Activated CD4-positive, alpha-beta T cell treated with anti-CD3 and anti-CD28 coated beads for 36 hours (primary cell): ENCODE measurements at regions not wholly inside any gene's neighbourhood (a gene's known extent, or its start where the extent isn't known, plus 50 kb on each side); places are given as distances from the start of the nearest gene placed in this dataset.
A peak's percentile ranks its signal among the peaks of the same experiment; 100 is the strongest.

Experiments used
- ATAC-seq: fragments of 200-7000 bp; cut with Tn5 transposase; one replicate; pipeline ENCODE4 v1.10.0; 2021; ENCODE audit warnings: mild to moderate bottlenecking, moderate library complexity
- CTCF ChIA-PET: fragments of 350-600 bp; sonication (Branson Sonifier 250); formaldehyde crosslinking; loops from one replicate; lab custom pipeline; 2021; ENCODE audit warnings: antibody characterized with exemption; lab: Charles Lee
- POLR2A ChIA-PET: fragments of 350-600 bp; sonication (Branson Sonifier 250); formaldehyde crosslinking; loops from one replicate; lab custom pipeline; 2021; ENCODE audit warnings: antibody characterized with exemption, inconsistent platforms; lab: Charles Lee
- DNase-seq: peaks from one replicate; pipeline ENCODE4 v3.0.0-alpha.2; 2020
- H3K27ac Mint-ChIP-seq: one replicate; pipeline ENCODE4 v1.8.0; 2021; ENCODE audit warnings: mixed read lengths
- H3K27me3 Mint-ChIP-seq: one replicate; pipeline ENCODE4 v1.8.0; 2021; ENCODE audit warnings: mixed read lengths
- H3K36me3 Mint-ChIP-seq: one replicate; pipeline ENCODE4 v1.8.0; 2021; ENCODE audit warnings: low read depth, mixed read lengths
- H3K4me1 Mint-ChIP-seq: one replicate; pipeline ENCODE4 v1.8.0; 2021; ENCODE audit warnings: mixed read lengths
- H3K4me3 Mint-ChIP-seq: one replicate; pipeline ENCODE4 v1.8.0; 2021; ENCODE audit warnings: mild to moderate bottlenecking, moderate library complexity, mixed read lengths
- H3K9me3 Mint-ChIP-seq: one replicate; pipeline ENCODE4 v1.8.0; 2021; ENCODE audit warnings: low read depth, mixed read lengths
- intact Hi-C, 2 experiments: fragments of 100-400 bp; cut with DNase I in 1 of 2; cut with micrococcal nuclease in 1 of 2; formaldehyde crosslinking; loops; one replicate each; pipeline versions ENCODE4 v1.14.2 to v1.15.1; 2022 to 2024; cut with DNase I, micrococcal nuclease

GRCh38 chr2:240245706-240246105, 105.2 kb upstream of the OTOS start:
- intact Hi-C loops, result no loop called here
- Mint-ChIP-seq H3K9me3 (no peaks in the 10 kb centered on the region), H3K27ac (no peak overlapping the region), H3K4me3 (no peak overlapping the region), H3K27me3 (peaks cover 17% of the 10 kb centered on the region), H3K36me3 (no peaks in the 10 kb centered on the region), H3K4me1 (no peaks in the 10 kb centered on the region)
- no peak for ATAC-seq
- DNase-seq, result no peak
- ChIA-PET POLR2A (no interaction called here), CTCF (interaction anchor here (0.5 kb wide), 1 partner anchor 60 kb away, joined by 3 read pairs; no protein-coding TSS in a partner anchor)

- DNase-seq (no peak), ATAC-seq (no peak)
- Mint-ChIP-seq H3K9me3 (no peaks in the 10 kb centered on the region), H3K36me3 (no peaks in the 10 kb centered on the region), H3K4me3 (no peak overlapping the region), H3K4me1 (no peaks in the 10 kb centered on the region), H3K27me3 (peaks cover 17% of the 10 kb centered on the region), H3K27ac (no peak overlapping the region)
- intact Hi-C loops, result no loop called here
- ChIA-PET POLR2A (no interaction called here), CTCF (no interaction called here)
Measured at GRCh38 chr2:240246173-240246820, 105.8 kb upstream of the OTOS start.

GRCh38 chr2:240247241-240247867, 106.9 kb upstream of the OTOS start:
- Mint-ChIP-seq H3K4me3 (no peak overlapping the region), H3K4me1 (no peaks in the 10 kb centered on the region), H3K27me3 (peaks cover 16% of the 10 kb centered on the region), H3K9me3 (no peaks in the 10 kb centered on the region), H3K36me3 (no peaks in the 10 kb centered on the region), H3K27ac (no peak overlapping the region)
- ChIA-PET POLR2A (no interaction called here), CTCF (no interaction called here)
- ATAC-seq, result no peak
- no peak for DNase-seq
- intact Hi-C loops, result no loop called here

GRCh38 chr2:240247868-240248720, 107.6 kb upstream of the OTOS start:
- DNase-seq, result no peak

GRCh38 chr2:240248721-240249422, 108.4 kb upstream of the OTOS start:
- Mint-ChIP-seq H3K36me3 (no peaks in the 10 kb centered on the region), H3K4me1 (no peaks in the 10 kb centered on the region), H3K27ac (no peak overlapping the region), H3K27me3 (peaks cover 14% of the 10 kb centered on the region), H3K4me3 (no peak overlapping the region), H3K9me3 (no peaks in the 10 kb centered on the region)
- ChIA-PET POLR2A (no interaction called here), CTCF (interaction anchor here (0.6 kb wide), 1 partner anchor 144 kb away, joined by 3 read pairs; no protein-coding TSS in a partner anchor)
- DNase-seq (no peak), ATAC-seq (no peak)
- intact Hi-C loops, result no loop called here

More at GRCh38 chr2:240247868-240248720, 107.6 kb upstream of the OTOS start:
- intact Hi-C loops, result no loop called here
- no peak for ATAC-seq
- Mint-ChIP-seq H3K4me3 (no peak overlapping the region), H3K4me1 (no peaks in the 10 kb centered on the region), H3K9me3 (no peaks in the 10 kb centered on the region), H3K36me3 (no peaks in the 10 kb centered on the region), H3K27me3 (peaks cover 14% of the 10 kb centered on the region), H3K27ac (no peak overlapping the region)
- ChIA-PET CTCF (no interaction called here), POLR2A (no interaction called here)

GRCh38 chr2:240249423-240250149, 109.1 kb upstream of the OTOS start:
- Mint-ChIP-seq H3K4me1 (no peaks in the 10 kb centered on the region), H3K27ac (no peak overlapping the region), H3K4me3 (no peak overlapping the region), H3K36me3 (no peaks in the 10 kb centered on the region), H3K9me3 (no peaks in the 10 kb centered on the region), H3K27me3 (peaks cover 12% of the 10 kb centered on the region)
- intact Hi-C loops, result no loop called here
- DNase-seq (no peak), ATAC-seq (no peak)
- CTCF ChIA-PET, result no interaction called here
- POLR2A ChIA-PET, result no interaction called here

- H3K27me3 Mint-ChIP-seq, result peaks cover 12% of the 10 kb centered on the region
- H3K9me3 Mint-ChIP-seq, result no peaks in the 10 kb centered on the region
- ChIA-PET CTCF (no interaction called here), POLR2A (no interaction called here)
- no peak overlapping the region for H3K27ac Mint-ChIP-seq
- ATAC-seq (no peak), DNase-seq (no peak)
- no peaks in the 10 kb centered on the region for H3K36me3 Mint-ChIP-seq
- no peak overlapping the region for H3K4me3 Mint-ChIP-seq
- intact Hi-C loops, result no loop called here
- no peaks in the 10 kb centered on the region for H3K4me1 Mint-ChIP-seq
Measured at GRCh38 chr2:240250150-240250984, 109.9 kb upstream of the OTOS start.

GRCh38 chr2:240250985-240251847, 110.8 kb upstream of the OTOS start:
- intact Hi-C loops, result no loop called here
- no peaks in the 10 kb centered on the region for H3K4me1 Mint-ChIP-seq
- peaks cover 9% of the 10 kb centered on the region for H3K27me3 Mint-ChIP-seq
- CTCF ChIA-PET, result no interaction called here
- no peak overlapping the region for H3K4me3 Mint-ChIP-seq
- H3K9me3 Mint-ChIP-seq, result no peaks in the 10 kb centered on the region
- POLR2A ChIA-PET, result no interaction called here
- no peak for ATAC-seq
- H3K27ac Mint-ChIP-seq, result no peak overlapping the region
- peak; percentile 24 for DNase-seq
- no peaks in the 10 kb centered on the region for H3K36me3 Mint-ChIP-seq

- ATAC-seq, result no peak
- POLR2A ChIA-PET, result no interaction called here
- Mint-ChIP-seq H3K4me3 (no peak overlapping the region), H3K27me3 (peaks cover 7% of the 10 kb centered on the region), H3K9me3 (no peaks in the 10 kb centered on the region), H3K27ac (no peak overlapping the region), H3K4me1 (no peaks in the 10 kb centered on the region), H3K36me3 (no peaks in the 10 kb centered on the region)
- CTCF ChIA-PET, result no interaction called here
- DNase-seq, result no peak
- intact Hi-C loops, result no loop called here
Measured at GRCh38 chr2:240251848-240252190, 111.4 kb upstream of the OTOS start.
